GM04504 (cell line): ENCODE measurements at regions not wholly inside any gene's neighbourhood (a gene's known extent, or its start where the extent isn't known, plus 50 kb on each side); places are given as distances from the start of the nearest gene placed in this dataset.
A peak's percentile ranks its signal among the peaks of the same experiment; 100 is the strongest.

Experiments
- DNase-seq: peaks from one replicate; pipeline ENCODE4 v3.0.0-alpha.2; 2012; ENCODE audit warnings: low read depth

GRCh38 chr10:27599546-27599945 lies 95.4 kb downstream of the RAB18 start:
- DNase-seq: no peak

GRCh38 chr10:27600930-27601329 lies 96.8 kb downstream of the RAB18 start:
- DNase-seq: no peak

- DNase-seq: no peak
Measured at GRCh38 chr10:27601503-27601902, 97.4 kb downstream of the RAB18 start.

- DNase-seq: no peak
Measured at GRCh38 chr10:27601946-27602538, 97.9 kb downstream of the RAB18 start.

GRCh38 chr10:27603104-27603503 lies 99.0 kb downstream of the RAB18 start:
- DNase-seq: no peak

- no peak for DNase-seq
Measured at GRCh38 chr10:27605318-27605717, 101.2 kb downstream of the RAB18 start.

GRCh38 chr10:27607591-27607990 lies 103.5 kb downstream of the RAB18 start:
- DNase-seq: no peak

GRCh38 chr10:27611236-27611635 lies 107.1 kb downstream of the RAB18 start:
- peak; percentile 89 for DNase-seq

- no peak for DNase-seq
Measured at GRCh38 chr10:27611744-27612550, 107.8 kb downstream of the RAB18 start.

- no peak for DNase-seq
Measured at GRCh38 chr10:27612551-27613035, 108.5 kb downstream of the RAB18 start.

- no peak for DNase-seq
Measured at GRCh38 chr10:27614776-27615175, 110.7 kb downstream of the RAB18 start.

- no peak for DNase-seq
Measured at GRCh38 chr10:27618036-27618615, 114.0 kb downstream of the RAB18 start.

- DNase-seq: peak; percentile 68
Measured at GRCh38 chr10:27618906-27619305, 114.8 kb downstream of the RAB18 start.

- DNase-seq: no peak
Measured at GRCh38 chr10:27619329-27619728, 115.2 kb downstream of the RAB18 start.

- DNase-seq: peak; percentile 97
Measured at GRCh38 chr10:27620430-27621397, 116.6 kb downstream of the RAB18 start.

- no peak for DNase-seq
Measured at GRCh38 chr10:27621461-27621860, 117.4 kb downstream of the RAB18 start.

- no peak for DNase-seq
Measured at GRCh38 chr10:27622596-27622995, 118.5 kb downstream of the RAB18 start.
